KMS-11 (cell line): ENCODE measurements at regions not wholly inside any gene's neighbourhood (a gene's known extent, or its start where the extent isn't known, plus 50 kb on each side); places are given as distances from the start of the nearest gene placed in this dataset.

Experiments used
- H2AFZ ChIP-seq: fragments of 200-600 bp; sonication (generic); 2 replicates; pipeline ENCODE4 v1.6.1; 2016; ENCODE audit warnings: antibody characterized with exemption, mixed run types, low read depth
- H3K27ac ChIP-seq: fragments of 200-600 bp; sonication (generic); 2 replicates; pipeline ENCODE4 v1.6.1; 2016; ENCODE audit warnings: mild to moderate bottlenecking, mixed run types
- H3K27me3 ChIP-seq: fragments of 200-600 bp; sonication (generic); 2 replicates; pipeline ENCODE4 v1.6.1; 2017; ENCODE audit warnings: mild to moderate bottlenecking, low read depth, mixed run types, moderate library complexity; ENCODE audit not compliant: insufficient read depth
- H3K36me3 ChIP-seq: fragments of 200-600 bp; sonication (generic); 2 replicates; pipeline ENCODE4 v1.6.1; 2017; ENCODE audit warnings: mild to moderate bottlenecking, mixed run types; ENCODE audit not compliant: insufficient read depth
- H3K4me1 ChIP-seq: fragments of 200-600 bp; sonication (generic); 2 replicates; pipeline ENCODE4 v1.6.1; 2016; ENCODE audit warnings: mild to moderate bottlenecking, low read depth, mixed run types; ENCODE audit not compliant: poor library complexity, severe bottlenecking
- H3K4me2 ChIP-seq: fragments of 200-600 bp; sonication (generic); 2 replicates; pipeline ENCODE4 v1.7.0; 2016; ENCODE audit warnings: mild to moderate bottlenecking, mixed run types
- H3K4me3 ChIP-seq: fragments of 200-600 bp; sonication (generic); IDR thresholded peaks from 2 replicates; pipeline ENCODE4 v1.6.1; 2017; ENCODE audit warnings: low read depth, low read length, mixed read lengths; ENCODE audit not compliant: insufficient read depth
- H3K79me2 ChIP-seq: fragments of 200-600 bp; sonication (generic); 2 replicates; pipeline ENCODE4 v1.6.1; 2016; ENCODE audit warnings: low read depth, mixed run types; ENCODE audit not compliant: insufficient read depth
- H3K9ac ChIP-seq: fragments of 200-600 bp; sonication (generic); 2 replicates; pipeline ENCODE4 v1.6.1; 2016; ENCODE audit warnings: mild to moderate bottlenecking, mixed run types
- H4K20me1 ChIP-seq: fragments of 200-600 bp; sonication (generic); 2 replicates; pipeline ENCODE4 v1.6.1; 2016; ENCODE audit warnings: mild to moderate bottlenecking, mixed run types; ENCODE audit not compliant: insufficient read depth
- CTCF ChIP-seq: fragments of 200-600 bp; sonication (generic); conservative IDR thresholded peaks from 2 replicates; pipeline ENCODE4 v1.6.1; 2017; ENCODE audit warnings: low read depth, mild to moderate bottlenecking, antibody characterized with exemption, low read length, moderate library complexity, mixed read lengths

- Histone ChIP-seq H2AFZ (no peak overlapping the region), H3K9ac (no peak overlapping the region), H3K79me2 (no peaks in the 10 kb centered on the region), H3K4me1 (no peaks in the 10 kb centered on the region), H3K4me3 (no peak overlapping the region), H4K20me1 (no peaks in the 10 kb centered on the region), H3K36me3 (no peaks in the 10 kb centered on the region), H3K4me2 (no peak overlapping the region), H3K27me3 (no peaks in the 10 kb centered on the region), H3K27ac (no peak overlapping the region)
- no peak for TF ChIP-seq CTCF
These were observed 256.9 kb downstream of the SQOR start for GRCh38 chr15:45891766-45892165.

- no peaks in the 10 kb centered on the region for H3K79me2 ChIP-seq
- no peak for TF ChIP-seq CTCF
- no peak overlapping the region for H3K27ac ChIP-seq
- H3K4me1 ChIP-seq: no peaks in the 10 kb centered on the region
- H2AFZ ChIP-seq: no peak overlapping the region
- H3K9ac ChIP-seq: no peak overlapping the region
- no peaks in the 10 kb centered on the region for H3K27me3 ChIP-seq
- no peaks in the 10 kb centered on the region for H3K36me3 ChIP-seq
- H3K4me2 ChIP-seq: no peak overlapping the region
- H3K4me3 ChIP-seq: no peak overlapping the region
- no peaks in the 10 kb centered on the region for H4K20me1 ChIP-seq
These were observed 257.4 kb downstream of the SQOR start for GRCh38 chr15:45892182-45892581.

GRCh38 chr15:45903283-45903682, 268.5 kb downstream of the SQOR start:
- no peak overlapping the region for H2AFZ ChIP-seq
- H3K36me3 ChIP-seq: no peaks in the 10 kb centered on the region

GRCh38 chr15:45904019-45904418, 269.2 kb downstream of the SQOR start:
- Histone ChIP-seq H3K4me3 (no peak overlapping the region), H4K20me1 (no peaks in the 10 kb centered on the region), H3K27me3 (no peaks in the 10 kb centered on the region), H3K4me2 (no peak overlapping the region), H3K9ac (no peak overlapping the region), H2AFZ (no peak overlapping the region), H3K27ac (no peak overlapping the region), H3K4me1 (peaks cover under 1% of the 10 kb centered on the region), H3K36me3 (no peaks in the 10 kb centered on the region), H3K79me2 (no peaks in the 10 kb centered on the region)
- TF ChIP-seq CTCF: no peak

More at GRCh38 chr15:45903283-45903682, 268.5 kb downstream of the SQOR start:
- no peak for TF ChIP-seq CTCF
- H3K27me3 ChIP-seq: no peaks in the 10 kb centered on the region
- no peak overlapping the region for H3K9ac ChIP-seq
- H3K79me2 ChIP-seq: no peaks in the 10 kb centered on the region
- H3K4me3 ChIP-seq: no peak overlapping the region
- H3K27ac ChIP-seq: no peak overlapping the region
- no peaks in the 10 kb centered on the region for H4K20me1 ChIP-seq
- no peak overlapping the region for H3K4me2 ChIP-seq
- H3K4me1 ChIP-seq: peaks cover 8% of the 10 kb centered on the region
